Activated CD4-positive, alpha-beta T cell treated with anti-CD3 and anti-CD28 coated beads, Interleukin-2, amount 50 U/mL, for 48 hours (primary cell): ENCODE measurements at regions not wholly inside any gene's neighbourhood (a gene's known extent, or its start where the extent isn't known, plus 50 kb on each side); places are given as distances from the start of the nearest gene placed in this dataset.
"Not testable (repeated sequence)": the region's sequence is repeated elsewhere in the genome, so short reads cannot be mapped to it uniquely, and the experiment has no call there.

Source experiments
- DNase-seq, 2 experiments: peaks; one replicate each; pipeline ENCODE4 v3.0.0-alpha.2; 2020

DNA sequence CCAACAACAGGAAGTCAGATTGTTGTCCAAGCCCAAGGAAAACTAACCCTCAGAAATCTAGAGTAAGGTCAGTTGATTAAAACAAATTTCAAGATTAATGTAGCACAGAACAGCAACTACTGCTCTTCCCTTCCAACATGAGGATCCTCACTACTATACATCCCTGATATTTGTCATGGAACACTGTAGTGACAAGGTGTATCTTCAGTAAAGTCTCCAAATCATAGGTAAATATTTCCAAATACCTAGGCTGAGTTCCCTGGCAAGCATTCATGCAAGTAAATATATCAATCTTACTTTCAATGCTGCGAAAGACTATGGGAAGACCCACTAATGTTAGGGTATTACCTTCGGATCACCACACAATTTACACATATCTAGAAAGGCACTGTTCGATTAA, 986.9 kb upstream of the ARRDC3 start:
- DNase-seq: no peak

DNA sequence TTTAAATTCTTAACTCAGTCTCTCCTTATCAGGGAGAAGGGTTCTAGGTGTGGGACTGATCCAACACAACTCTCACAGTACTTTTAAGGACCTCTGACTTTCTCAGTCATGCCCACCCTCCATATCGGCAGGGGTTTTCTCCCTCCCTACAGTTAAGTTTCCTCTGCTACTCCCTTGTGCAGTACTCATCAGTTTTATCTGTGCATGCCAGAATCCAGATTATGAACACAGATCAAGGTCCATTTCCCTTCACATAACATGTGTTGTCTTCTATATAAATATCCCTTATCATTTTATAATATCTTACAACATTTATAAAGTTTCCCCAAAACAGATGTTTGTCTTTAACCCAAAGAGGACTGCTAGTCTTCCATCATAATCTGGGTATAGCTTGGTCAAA, 986.5 kb upstream of the ARRDC3 start:
- DNase-seq: no peak

DNA sequence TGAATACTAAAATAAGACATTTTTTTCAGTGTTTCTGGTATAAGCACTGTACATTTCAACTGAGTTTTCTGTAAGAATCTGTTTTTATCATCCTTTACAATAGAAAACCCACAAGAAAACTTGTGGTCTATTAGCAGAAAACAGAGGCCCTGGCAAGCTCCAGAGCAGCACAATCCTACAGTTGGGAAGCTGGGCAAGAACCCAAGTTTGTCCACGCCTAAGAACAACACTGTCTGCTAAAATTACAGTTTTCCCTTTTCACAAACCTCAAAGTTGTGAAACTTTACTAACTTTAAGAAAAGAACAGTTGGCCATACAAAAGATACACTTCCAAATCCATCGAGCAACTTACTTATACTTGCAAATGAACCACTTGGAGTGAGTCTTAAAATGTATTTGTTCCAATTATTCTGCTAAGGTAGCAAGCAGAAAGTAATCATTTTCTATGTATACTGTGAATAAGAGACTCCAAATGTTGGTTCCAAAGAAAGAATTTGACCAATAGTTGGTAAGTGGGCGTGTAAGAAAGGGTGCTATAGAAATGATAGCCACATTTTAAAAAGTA, 982.0 kb upstream of the ARRDC3 start:
- no peak for DNase-seq

DNA sequence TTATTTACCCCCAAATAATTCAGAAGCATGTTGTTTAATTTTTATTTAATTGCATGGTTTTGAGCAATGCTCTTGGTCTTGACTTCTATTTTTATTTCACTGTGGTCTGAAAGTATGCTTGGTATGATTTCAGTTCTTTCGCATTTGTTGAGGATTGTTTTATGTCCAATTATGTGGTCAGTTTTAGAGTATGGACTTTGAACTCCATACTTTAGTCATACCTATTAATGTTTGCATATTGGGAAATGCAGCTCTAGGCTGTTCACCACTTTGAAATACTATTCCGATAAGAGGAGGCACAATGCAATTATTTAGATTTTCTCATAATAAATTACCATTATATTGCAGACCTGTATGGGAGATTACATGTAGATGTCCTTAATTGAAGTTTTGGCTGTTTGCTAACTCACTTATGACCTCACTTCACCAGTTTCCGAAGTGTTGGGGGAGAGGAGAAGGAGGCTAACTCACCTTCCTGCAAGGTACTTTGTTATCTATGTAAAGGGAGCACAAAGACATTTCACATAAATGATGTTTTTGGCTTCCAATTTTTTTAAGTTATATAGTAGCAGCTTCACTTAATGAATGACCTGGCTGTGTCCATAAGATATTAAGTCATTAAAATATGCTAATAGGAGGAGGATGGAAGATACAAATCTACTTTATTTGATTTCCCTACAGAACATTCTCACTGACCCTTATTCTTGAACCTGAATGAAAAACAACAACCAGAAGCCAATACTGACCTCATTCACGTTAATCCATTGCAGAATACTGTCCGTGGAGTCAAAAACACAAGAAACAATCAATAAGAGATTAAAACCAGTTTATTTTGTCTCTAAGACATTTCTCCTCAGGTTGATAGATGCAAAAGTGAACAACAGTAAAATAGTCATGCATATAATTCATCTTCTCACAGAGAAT, 970.3 kb upstream of the ARRDC3 start:
- DNase-seq: no peak

DNA sequence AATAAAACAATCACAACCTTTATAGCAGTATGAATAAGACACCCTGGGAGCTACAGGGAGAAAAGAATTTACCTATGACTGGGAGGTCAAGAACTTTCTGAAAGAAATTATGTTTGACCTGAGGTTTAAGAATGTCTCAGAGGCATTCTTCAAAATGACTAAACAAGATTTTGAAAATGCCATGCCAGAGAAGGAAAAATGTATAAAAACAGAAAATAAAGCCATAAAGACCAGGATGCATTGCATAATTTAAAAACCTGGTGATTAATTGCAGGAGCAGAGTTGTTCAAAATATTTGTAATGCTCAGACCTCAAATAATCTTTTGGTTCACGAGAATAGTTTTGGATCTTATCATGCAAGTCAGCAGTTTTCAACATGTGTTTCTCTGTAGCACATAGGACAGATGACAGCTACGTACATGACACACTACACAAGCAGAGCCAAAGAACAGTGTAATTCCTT, 954.7 kb upstream of the ARRDC3 start:
- no peak for DNase-seq

DNA sequence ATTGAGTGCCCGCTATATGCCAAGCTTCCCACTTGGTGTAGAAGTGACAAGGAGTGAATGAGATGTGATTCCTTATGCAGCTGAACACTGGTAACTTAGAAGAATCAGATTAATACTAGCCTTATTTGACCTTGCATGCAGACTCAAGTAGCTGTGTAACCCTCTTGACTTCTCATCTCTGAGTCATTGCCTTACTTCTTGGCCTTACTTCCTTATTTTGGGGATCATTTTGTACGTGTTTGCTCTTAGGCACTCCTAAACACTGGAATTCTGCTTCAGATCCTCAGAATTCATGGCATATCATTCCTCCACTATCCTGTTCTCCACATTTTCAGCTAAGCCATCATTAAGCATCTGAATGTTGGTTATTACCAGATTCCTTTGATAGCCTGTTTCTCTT, 948.9 kb upstream of the ARRDC3 start:
- no peak for DNase-seq

DNA sequence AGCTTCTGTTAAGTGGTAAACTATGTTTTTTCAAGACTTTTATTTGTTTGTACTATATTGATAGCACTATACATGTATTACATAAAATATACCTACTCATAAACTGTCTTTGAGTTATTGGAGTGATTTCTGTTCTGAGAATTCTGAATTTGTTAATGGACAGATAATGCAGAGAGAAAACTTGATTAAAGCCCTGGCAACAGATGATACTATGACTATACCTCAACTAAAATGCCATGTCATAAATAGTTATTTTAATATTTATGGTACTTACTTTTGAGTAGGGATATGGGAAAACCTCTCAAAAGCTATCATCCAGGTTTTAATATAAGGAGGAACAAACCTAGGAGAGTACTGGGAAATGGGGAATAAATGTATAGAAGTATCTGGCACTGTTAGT, 947.2 kb upstream of the ARRDC3 start:
- DNase-seq: no peak

DNA sequence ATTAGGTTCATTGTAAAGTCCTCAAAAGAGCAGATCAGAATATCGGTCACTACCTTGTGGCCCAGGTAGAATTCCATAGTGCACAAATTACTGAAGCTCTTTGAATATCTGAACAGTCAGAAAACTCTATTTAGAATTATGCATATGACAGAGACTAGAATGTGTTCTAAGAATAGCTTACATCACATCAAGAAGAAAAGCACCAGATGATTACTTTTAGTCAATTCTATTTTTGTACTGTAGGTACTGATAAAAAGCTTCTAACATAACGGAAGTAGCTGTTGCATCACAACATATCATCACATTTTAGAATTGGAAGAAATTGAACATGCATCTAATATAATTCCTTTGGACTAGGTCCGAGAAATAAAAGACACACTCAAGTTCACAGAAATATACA, 946.6 kb upstream of the ARRDC3 start:
- no peak for DNase-seq

DNA sequence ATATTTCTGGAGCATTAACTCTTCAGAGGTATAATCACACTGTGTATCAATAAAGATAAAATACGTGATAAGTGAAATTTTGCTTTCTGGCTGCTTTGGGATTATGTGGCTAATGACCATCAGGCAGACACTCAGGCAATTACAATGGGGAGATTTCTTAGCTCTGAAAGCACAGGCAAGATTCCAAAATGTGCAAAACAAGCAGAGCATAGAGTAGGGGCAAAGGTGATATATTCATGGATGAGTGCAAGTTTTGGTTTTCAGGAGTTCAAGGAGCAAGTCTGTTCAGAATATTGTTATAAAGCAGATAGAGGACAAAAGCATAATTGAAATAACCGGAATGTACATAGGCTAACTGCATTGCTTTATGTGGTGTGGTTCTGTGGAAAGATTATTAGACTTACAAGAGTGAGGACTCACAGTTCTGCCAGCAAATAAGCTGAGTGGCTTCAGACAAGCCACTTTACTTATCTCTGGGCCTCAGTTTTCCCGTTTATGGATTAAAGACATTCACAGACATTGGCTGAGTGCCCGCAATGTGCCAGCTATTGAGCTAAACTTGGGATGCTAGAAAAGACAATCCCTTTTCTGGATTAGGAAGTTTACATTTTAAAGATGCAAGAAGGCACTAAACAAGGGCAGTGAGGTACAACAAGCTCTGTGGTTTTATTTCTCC, 945.6 kb upstream of the ARRDC3 start:
- no peak for DNase-seq

DNA sequence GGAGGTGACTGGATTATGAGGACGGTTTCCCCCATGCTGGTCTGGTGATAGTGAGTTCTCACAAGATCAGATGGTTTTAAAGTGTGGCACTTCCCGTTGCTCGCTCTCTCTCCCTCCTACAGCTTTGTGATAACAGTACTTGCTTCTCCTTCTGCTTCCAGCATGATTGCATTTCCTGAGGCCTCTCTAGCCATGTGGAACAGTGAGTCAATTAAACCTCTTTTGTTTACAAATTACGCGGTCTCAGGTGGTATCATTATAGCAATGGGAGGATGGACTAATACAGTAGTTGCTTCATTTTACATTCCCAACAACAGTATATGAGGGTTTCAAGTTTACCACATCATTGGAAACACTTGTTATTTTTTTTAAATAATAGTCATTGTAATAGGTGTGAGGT, 937.3 kb upstream of the ARRDC3 start:
- DNase-seq: no peak

DNA sequence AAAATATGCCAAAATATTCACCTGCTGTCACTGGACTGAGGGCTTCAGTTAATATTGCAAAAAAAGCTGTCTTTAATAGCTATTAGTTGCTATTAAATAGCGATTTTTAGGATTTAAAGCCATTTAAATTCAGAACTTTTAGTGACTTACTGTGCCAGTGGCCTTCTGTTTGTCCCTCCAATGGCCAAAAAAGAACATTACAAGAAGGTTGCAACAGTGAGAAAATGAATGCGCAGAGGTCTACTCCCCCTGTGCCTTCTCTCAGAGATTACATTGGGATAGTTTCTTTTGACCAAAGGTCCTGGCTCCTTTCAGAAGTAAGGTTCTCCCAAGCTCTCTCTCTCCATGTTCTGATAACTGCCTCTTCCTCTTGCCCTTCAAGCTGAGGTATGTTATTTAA, 930.3 kb upstream of the ARRDC3 start:
- no peak for DNase-seq

DNA sequence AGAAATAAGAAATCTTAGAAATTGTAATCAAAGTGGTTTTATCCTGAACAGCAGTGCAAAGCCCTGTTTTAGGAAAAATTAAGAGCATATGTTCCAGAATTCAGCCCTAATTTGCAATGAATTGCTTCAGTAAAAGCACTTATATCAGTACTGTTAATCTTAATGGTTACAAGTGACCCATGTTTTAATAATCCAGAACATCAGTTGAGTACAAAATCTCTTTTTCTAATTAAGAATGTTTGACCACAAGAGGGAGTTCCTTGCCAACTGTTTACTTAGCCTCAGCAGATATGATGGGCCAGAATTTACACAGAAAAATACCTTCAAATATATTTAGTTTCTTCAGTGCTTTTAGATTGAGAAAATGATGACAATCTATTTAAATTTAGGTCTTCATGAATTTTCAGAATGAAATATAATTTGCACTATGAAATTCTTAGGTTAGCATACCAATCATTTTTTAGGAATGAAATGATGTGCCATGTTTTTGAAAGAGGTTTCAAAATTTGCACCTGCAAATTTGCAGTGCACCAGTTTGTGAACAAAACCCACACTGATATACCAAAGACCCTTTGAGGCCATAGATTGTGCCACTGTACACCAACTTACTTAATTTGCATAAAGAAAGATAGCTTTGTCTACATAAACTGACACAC, 926.3 kb upstream of the ARRDC3 start:
- DNase-seq: no peak

DNA sequence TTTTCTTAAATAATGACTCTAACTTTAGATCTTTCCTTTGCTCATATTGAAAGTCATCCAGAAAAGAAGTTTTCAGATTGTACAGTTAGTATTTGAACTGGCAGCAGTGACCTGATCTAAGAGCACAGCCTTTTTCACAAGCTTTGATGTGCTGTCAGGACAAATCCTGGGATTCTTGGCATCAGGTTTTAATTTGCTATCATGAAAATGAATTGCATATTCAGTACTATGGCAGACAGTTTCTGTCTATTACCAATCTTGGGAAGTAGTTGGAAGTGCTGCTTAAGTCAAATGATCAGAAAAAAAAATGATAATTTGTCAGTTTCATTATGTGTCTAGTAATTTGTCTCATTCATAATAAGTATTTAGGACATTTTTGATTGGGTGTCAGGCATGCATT, 925.6 kb upstream of the ARRDC3 start:
- no peak for DNase-seq

DNA sequence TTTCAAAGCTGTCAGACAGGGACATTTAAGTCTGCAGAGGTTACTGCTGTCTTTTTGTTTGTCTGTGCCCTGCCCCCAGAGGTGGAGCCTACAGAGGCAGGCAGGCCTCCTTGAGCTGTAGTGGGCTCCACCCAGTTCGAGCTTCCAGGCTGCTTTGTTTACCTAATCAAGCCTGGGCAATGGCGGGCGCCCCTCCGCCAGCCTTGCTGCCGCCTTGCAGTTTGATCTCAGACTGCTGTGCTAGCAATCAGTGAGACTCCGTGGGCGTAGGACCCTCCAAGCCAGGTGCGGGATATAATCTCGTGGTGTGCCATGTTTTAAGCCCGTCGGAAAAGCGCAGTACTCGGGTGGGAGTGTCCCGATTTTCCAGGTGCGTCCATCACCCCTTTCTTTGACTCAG, 919.2 kb upstream of the ARRDC3 start:
- DNase-seq: not testable (repeated sequence)

DNA sequence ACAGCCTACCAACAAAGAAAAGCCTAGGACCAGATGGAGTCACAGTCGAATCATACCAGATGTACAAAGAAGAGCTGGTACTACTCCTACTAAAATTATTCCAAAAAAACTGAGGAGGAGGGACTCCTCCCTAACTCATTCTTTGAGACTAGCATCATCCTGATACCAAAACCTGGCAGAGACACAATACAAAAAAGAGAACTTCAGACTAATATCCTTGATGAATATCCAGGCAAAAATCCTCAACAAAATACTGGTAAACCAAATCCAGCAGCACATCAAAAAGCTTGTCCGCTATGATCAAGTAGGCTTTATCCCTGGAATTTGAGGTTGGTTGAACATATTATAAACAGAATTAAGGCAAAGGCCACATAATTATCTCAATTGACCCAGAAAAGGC, 900.4 kb upstream of the ARRDC3 start:
- DNase-seq: no peak

DNA sequence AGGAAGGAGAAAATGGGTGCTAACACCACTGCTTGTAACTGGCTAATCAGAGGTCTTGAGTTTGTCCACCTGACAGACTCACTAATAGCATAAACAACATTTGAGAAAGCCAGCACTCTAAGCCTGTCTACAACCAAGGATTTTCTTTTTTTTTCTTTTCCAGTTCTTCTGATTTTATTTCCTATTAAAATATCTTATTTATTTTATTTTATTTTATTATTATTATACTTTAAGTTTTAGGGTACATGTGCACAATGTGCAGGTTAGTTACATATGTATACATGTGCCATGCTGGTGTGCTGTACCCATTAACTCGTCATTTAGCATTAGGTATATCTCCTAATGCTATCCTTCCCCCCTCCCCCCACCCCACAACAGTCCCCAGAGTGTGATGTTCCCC, 888.6 kb upstream of the ARRDC3 start:
- DNase-seq: not testable (repeated sequence)

DNA sequence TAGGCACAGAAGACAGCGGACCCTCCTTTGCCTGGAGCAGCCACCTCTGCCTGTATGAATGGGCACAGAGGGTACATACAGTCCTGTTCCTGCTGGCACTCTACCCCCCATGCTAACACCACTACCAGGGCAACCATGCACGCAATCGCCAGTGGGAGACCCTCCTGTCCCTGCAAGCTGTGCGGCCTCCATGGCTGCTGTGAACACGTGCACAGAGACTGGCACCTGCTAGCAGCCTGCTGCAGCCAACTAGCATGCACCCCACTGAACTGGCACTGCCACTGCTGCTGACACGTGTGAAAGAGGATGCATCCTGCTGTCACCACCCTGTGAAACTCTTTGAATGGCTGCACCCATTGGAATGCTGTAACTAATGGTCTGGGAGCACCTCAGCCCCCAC, 885.2 kb upstream of the ARRDC3 start:
- no peak for DNase-seq

DNA sequence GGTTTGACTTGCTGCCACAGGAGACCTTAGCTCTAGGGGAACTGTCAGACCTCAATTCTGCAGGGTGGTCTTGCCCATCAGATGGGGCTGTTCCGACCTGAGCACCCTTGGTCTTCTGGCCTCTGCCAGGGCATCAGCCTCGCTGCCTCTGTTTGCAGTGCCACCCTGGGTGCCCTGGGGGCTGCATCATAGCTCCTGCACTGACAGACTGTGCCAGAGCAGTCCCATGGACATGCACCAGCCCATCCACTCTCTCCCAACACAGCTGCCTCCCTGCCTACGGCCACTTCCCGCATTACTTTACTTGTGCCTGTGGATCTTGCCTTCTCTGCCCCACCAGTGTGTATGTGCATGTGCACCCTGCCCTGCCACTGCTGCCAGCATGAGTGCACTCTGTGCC, 884.7 kb upstream of the ARRDC3 start:
- no peak for DNase-seq

DNA sequence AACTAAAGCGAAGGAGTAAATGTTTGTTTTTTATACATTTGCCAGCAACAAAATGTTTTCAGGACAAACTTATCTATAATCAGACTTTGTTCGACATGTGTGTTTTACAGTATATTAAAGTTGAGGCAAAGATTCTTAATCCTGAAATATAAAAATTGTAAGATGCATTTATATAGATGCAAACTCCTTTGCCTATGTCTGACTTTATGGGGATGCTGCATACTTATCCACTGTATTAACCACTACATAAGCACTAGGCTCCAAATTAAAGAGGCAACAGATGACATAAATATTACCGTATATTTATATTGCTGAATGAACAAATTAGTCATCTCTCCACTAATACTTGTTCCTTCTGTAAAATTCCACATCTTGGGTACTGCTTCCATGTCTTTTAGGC, 882.7 kb upstream of the ARRDC3 start:
- DNase-seq: no peak

DNA sequence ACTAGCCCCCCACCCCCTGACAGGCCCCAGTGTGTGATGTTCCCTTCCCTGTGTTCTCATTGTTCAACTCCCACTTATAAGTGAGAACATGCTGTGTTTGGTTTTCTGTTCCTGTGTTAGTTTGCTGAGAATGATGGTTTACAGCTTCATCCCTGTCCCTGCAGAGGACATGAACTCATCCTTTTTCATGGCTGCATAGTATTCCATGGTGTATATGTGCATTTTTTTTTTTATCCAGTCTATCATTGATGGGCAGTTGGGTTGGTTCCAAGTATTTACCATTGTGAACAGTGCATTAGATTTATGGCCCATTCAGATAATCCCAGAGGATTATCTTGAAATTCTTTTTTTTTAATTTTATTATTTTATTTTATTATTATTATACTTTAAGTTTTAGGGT, 872.5 kb upstream of the ARRDC3 start:
- DNase-seq: not testable (repeated sequence)

DNA sequence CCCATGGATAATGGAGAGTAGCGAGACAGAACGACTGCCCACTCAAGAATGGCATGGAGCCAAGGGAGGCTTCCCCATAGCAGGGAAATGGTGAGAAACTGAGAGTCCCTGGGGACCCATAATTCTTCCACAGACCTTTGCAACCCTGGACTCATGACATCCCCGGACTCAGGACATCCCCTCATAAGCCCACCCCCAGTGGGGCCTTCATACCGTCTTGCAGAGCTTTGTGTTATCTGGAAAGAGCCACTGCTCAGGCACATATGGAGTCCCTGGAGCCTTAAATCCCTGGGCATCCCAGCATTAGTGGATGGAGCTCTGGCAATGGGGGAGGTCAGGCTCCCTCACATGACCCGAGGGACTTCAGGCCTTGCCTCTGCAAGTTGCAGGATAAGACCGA, 865.4 kb upstream of the ARRDC3 start:
- no peak for DNase-seq

DNA sequence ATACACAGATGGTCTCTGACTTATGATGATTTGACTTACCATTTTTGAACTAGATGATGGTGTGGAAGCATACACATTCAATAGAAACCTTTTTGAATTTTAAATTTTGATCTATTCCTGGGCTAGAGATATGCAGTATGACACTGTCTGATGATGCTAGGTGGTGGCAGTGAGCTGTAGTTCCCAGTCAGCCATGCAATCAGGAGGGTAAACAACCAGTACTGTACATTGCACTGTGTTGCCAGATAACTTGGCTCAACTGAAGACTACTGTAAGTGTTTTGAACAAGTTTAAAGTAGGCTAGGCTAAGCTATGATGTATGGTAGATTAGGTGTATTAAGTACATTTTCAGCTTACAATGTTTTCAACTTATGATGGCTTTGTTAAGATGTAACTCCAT, 859.1 kb upstream of the ARRDC3 start:
- no peak for DNase-seq

DNA sequence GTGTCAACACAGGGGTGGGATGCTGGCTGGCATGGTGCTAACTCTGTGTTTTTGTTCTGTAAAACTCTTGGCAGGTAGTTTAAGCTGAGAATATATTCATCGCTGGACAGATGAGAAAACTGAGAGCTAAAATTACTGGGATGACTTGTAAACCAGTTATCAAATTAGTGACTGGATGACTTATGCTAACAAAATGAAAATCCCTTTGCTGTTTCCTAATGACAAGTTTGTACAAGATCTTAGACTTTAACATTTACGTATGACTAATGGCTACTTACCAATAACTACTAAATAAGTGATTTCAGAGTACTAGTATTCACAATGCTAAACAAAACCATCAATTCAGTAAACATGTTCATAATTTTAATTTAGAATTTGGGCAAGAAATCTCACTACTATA, 854.8 kb upstream of the ARRDC3 start:
- no peak for DNase-seq

DNA sequence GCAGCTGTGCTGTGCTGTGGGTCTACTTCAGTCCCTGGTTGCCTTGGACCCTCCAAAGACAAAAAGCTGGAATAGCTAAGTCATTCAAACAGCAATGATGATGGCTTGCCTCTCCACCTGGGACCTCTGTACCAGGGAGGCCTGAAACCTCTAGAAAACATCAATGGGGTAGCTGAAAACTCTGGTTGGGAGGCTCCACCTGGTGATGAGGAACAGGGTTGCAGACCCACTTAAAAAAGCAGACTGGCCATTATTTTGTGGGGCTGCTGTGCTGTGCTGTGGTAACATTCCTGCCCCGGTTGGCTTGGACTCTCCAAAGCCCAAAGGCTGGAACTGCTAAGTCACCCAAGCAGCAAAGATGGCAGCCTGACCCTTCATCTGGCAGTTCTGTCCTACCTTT, 839.3 kb upstream of the ARRDC3 start:
- DNase-seq: no peak
